CD14-positive monocyte (primary cell): ENCODE measurements at regions not wholly inside any gene's neighbourhood (a gene's known extent, or its start where the extent isn't known, plus 50 kb on each side); places are given as distances from the start of the nearest gene placed in this dataset.

Experiments used
- DNase-seq, 3 donors: peaks; one replicate each; pipeline ENCODE4 v3.0.0-alpha.2; 2011 to 2022
- H2AFZ ChIP-seq: 2 replicates; pipeline ENCODE4 v1.6.0; 2012; ENCODE audit warnings: mild to moderate bottlenecking, low read depth, low read length, inconsistent platforms; ENCODE audit not compliant: insufficient read depth, poor library complexity, severe bottlenecking
- H3K27ac ChIP-seq, 2 donors: 1 replicate in 1 of 2; 2 replicates in 1 of 2; pipeline ENCODE4 v1.5.1; 2012 to 2013; ENCODE audit warnings: low read length in 2 of 2, control low read depth in 1 of 2, inconsistent platforms in 1 of 2, low read depth in 1 of 2, mild to moderate bottlenecking in 1 of 2
- H3K27me3 ChIP-seq, 2 donors: one replicate each; pipeline versions ENCODE4 v1.6.0 to v1.6.1; 2011 to 2013; ENCODE audit warnings: low read length in 2 of 2; ENCODE audit not compliant: control insufficient read depth in 2 of 2, insufficient read depth in 2 of 2
- H3K36me3 ChIP-seq, 2 donors: replicated peaks in 1 of 2; 1 replicate in 1 of 2; 2 replicates in 1 of 2; pipeline versions ENCODE4 v1.5.1 to v1.6.1; 2012 to 2013; ENCODE audit warnings: low read length in 2 of 2, control low read depth in 1 of 2, inconsistent platforms in 1 of 2, mild to moderate bottlenecking in 1 of 2; ENCODE audit not compliant: insufficient read depth in 2 of 2, control insufficient read depth in 1 of 2
- H3K4me1 ChIP-seq, 2 donors: 1 replicate in 1 of 2; 2 replicates in 1 of 2; pipeline versions ENCODE4 v1.5.1 to v1.6.1; 2012 to 2013; ENCODE audit warnings: low read length in 2 of 2, control low read depth in 1 of 2, inconsistent platforms in 1 of 2, mild to moderate bottlenecking in 1 of 2, moderate library complexity in 1 of 2; ENCODE audit not compliant: insufficient read depth in 2 of 2, control insufficient read depth in 1 of 2
- H3K4me2 ChIP-seq: replicated peaks from 2 replicates; pipeline ENCODE3; 2012; ENCODE audit warnings: low read length, moderate library complexity, mild to moderate bottlenecking; ENCODE audit not compliant: poor library complexity, severe bottlenecking; ENCODE audit errors: extremely low read depth
- H3K4me3 ChIP-seq, 3 experiments: fragments of 200-600 bp in 1 of 3; sonication (generic) in 1 of 3; replicated peaks in 1 of 3; 1 replicate in 2 of 3; 2 replicates in 1 of 3; pipeline ENCODE4 v1.5.1; 2011 to 2013; ENCODE audit warnings: low read length in 3 of 3, mild to moderate bottlenecking in 3 of 3, control low read depth in 2 of 3, low read depth in 2 of 3, inconsistent platforms in 1 of 3, moderate library complexity in 1 of 3
- H3K79me2 ChIP-seq: 2 replicates; pipeline ENCODE4 v1.6.0; 2012; ENCODE audit warnings: mild to moderate bottlenecking, control low read depth, inconsistent platforms, low read length, moderate library complexity; ENCODE audit not compliant: insufficient read depth
- H3K9ac ChIP-seq: 2 replicates; pipeline ENCODE4 v1.6.0; 2017; ENCODE audit warnings: low read length, mild to moderate bottlenecking; ENCODE audit not compliant: insufficient read depth, poor library complexity, severe bottlenecking
- H3K9me3 ChIP-seq, 2 donors: replicated peaks in 1 of 2; 1 replicate in 1 of 2; 2 replicates in 1 of 2; pipeline versions ENCODE4 v1.5.1 to v1.6.1; 2012 to 2013; ENCODE audit warnings: low read length in 2 of 2, control low read depth in 1 of 2; ENCODE audit not compliant: control insufficient read depth in 1 of 2, insufficient read depth in 1 of 2
- H4K20me1 ChIP-seq: 2 replicates; pipeline ENCODE4 v1.6.0; 2012; ENCODE audit warnings: mild to moderate bottlenecking, low read length, control low read depth, moderate library complexity; ENCODE audit not compliant: insufficient read depth
- H3K27ac Mint-ChIP-seq, 7 donors: one replicate each; pipeline ENCODE4 v1.8.0; 2020; ENCODE audit warnings: mild to moderate bottlenecking in 7 of 7, mixed read lengths in 7 of 7, moderate library complexity in 6 of 7, inconsistent platforms in 2 of 7
- H3K27me3 Mint-ChIP-seq, 3 donors: one replicate each; pipeline ENCODE4 v1.8.0; 2021 to 2022; ENCODE audit warnings: low read depth in 3 of 3, mild to moderate bottlenecking in 3 of 3, mixed read lengths in 3 of 3, moderate library complexity in 3 of 3, inconsistent platforms in 1 of 3
- H3K36me3 Mint-ChIP-seq, 2 donors: one replicate each; pipeline ENCODE4 v1.8.0; 2020; ENCODE audit warnings: mixed read lengths in 2 of 2, inconsistent platforms in 1 of 2, mild to moderate bottlenecking in 1 of 2
- H3K4me1 Mint-ChIP-seq: one replicate; pipeline ENCODE4 v1.8.0; 2020; ENCODE audit warnings: mild to moderate bottlenecking, mixed read lengths
- H3K4me3 Mint-ChIP-seq, 2 donors: one replicate each; pipeline ENCODE4 v1.8.0; 2020; ENCODE audit warnings: mild to moderate bottlenecking in 2 of 2, mixed read lengths in 2 of 2, moderate library complexity in 1 of 2
- H3K9me3 Mint-ChIP-seq, 7 donors: one replicate each; pipeline ENCODE4 v1.8.0; 2020 to 2022; ENCODE audit warnings: mixed read lengths in 7 of 7, mild to moderate bottlenecking in 6 of 7, moderate library complexity in 6 of 7, inconsistent platforms in 2 of 7
- CTCF ChIP-seq: fragments of 200-600 bp; IDR thresholded peaks from one replicate; pipeline ENCODE4 v1.8.0; 2022; ENCODE audit warnings: antibody characterized with exemption, mild to moderate bottlenecking
- WGBS: methylation state at CpG from one replicate; pipeline ENCODE4 v1.1.5; 2013; ENCODE audit warnings: missing lambda C conversion rate; ENCODE audit not compliant: insufficient coverage; 5-methylcytosine and 5-hydroxymethylcytosine counted together
- intact Hi-C, 2 donors: fragments of 100-400 bp; cut with micrococcal nuclease; formaldehyde crosslinking; loops; one replicate each; pipeline versions ENCODE4 v1.15.0 to v1.15.1; 2023

- intact Hi-C loops = no loop called here
- H2AFZ ChIP-seq = no peak overlapping the region
- Mint-ChIP-seq H3K4me1 (peaks cover 6% of the 10 kb centered on the region), H3K9me3 (peaks cover 0 to 6% (median 2%) of the 10 kb centered on the region in 7 donors), H3K27me3 (peaks cover 2 to 5% (median 4%) of the 10 kb centered on the region in 3 donors), H3K36me3 (no peaks in the 10 kb centered on the region), H3K4me3 (no peak overlapping the region), H3K27ac (no peak overlapping the region)
- H3K27me3 ChIP-seq = no peaks in the 10 kb centered on the region
- no peak overlapping the region for H3K4me2 ChIP-seq
- H3K79me2 ChIP-seq = no peaks in the 10 kb centered on the region
- no peaks in the 10 kb centered on the region for H3K9me3 ChIP-seq
- no peak overlapping the region for H3K27ac ChIP-seq
- no peaks in the 10 kb centered on the region for H3K36me3 ChIP-seq
- DNase-seq = no peak
- H4K20me1 ChIP-seq = no peaks in the 10 kb centered on the region
- no peak for TF ChIP-seq CTCF
- no peak overlapping the region for H3K4me3 ChIP-seq
- no peaks in the 10 kb centered on the region for H3K4me1 ChIP-seq
- no peak overlapping the region for H3K9ac ChIP-seq
- no CpG with 5 or more reads among the region's 2 CpGs for WGBS
Observed at GRCh38 chr2:15804691-15805090, 135.7 kb upstream of the MYCN start.

- Mint-ChIP-seq H3K27ac (no peak overlapping the region), H3K4me1 (peaks cover 6% of the 10 kb centered on the region), H3K9me3 (peaks cover 0 to 6% (median 2%) of the 10 kb centered on the region in 7 donors), H3K4me3 (no peak overlapping the region), H3K27me3 (peaks cover 2 to 5% (median 4%) of the 10 kb centered on the region in 3 donors), H3K36me3 (no peaks in the 10 kb centered on the region)
- no peak for DNase-seq
- intact Hi-C loops = no loop called here
- H3K4me2 ChIP-seq = no peak overlapping the region
- H3K4me1 ChIP-seq = no peaks in the 10 kb centered on the region
- no peaks in the 10 kb centered on the region for H3K9me3 ChIP-seq
- WGBS = 75% methylated on average over 2 of the region's 2 CpGs
- H2AFZ ChIP-seq = no peak overlapping the region
- H3K9ac ChIP-seq = no peak overlapping the region
- no peak overlapping the region for H3K27ac ChIP-seq
- H3K79me2 ChIP-seq = no peaks in the 10 kb centered on the region
- no peaks in the 10 kb centered on the region for H4K20me1 ChIP-seq
- H3K36me3 ChIP-seq = no peaks in the 10 kb centered on the region
- no peak overlapping the region for H3K4me3 ChIP-seq
- H3K27me3 ChIP-seq = no peaks in the 10 kb centered on the region
- TF ChIP-seq CTCF = no peak
Observed at GRCh38 chr2:15805206-15805605, 135.1 kb upstream of the MYCN start.
